Body of pancreas (tissue), 4 donors: ENCODE measurements at regions not wholly inside any gene's neighbourhood (a gene's known extent, or its start where the extent isn't known, plus 50 kb on each side); places are given as distances from the start of the nearest gene placed in this dataset.

Experiments
- CTCF ChIP-seq, 7 experiments: fragments of 450-650 bp in 4 of 7; fragments of 200-600 bp in 3 of 7; sonication (generic) in 3 of 7; IDR thresholded peaks; one replicate each; pipeline ENCODE4 v1.5.1; 2016 to 2019; ENCODE audit warnings: antibody characterized with exemption in 7 of 7
- POLR2A ChIP-seq, 3 donors: fragments of 450-650 bp; IDR thresholded peaks; one replicate each; pipeline ENCODE4 v1.6.1; 2016; ENCODE audit warnings: antibody characterized with exemption in 3 of 3, mild to moderate bottlenecking in 2 of 3

DNA sequence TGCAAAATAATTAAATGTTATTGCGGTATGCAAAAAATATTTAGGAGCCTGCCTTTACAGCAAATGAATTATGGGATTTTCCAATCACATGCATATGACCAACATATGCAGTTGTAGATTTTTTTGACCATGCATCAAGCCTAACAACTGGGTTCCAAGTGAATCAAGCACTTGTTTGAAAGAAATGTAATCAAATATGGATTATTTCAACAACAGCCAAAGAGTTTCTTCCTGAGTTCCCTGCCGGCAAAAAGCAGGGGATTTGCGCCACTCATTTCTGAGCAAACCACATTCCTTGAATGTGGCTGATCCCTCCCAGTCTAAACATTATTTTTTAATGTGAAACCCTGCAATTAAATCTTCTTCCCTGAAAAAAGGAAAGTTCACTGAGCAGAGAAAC lies 100.1 kb upstream of the ADTRP start:
- TF ChIP-seq POLR2A (IDR thresholded peaks at IDR 0.05) (no peak), CTCF (IDR thresholded peaks at IDR 0.05) (no peak)
